ENCODE measurements at regions not wholly inside any gene's neighbourhood (a gene's known extent, or its start where the extent isn't known, plus 50 kb on each side); places are given as distances from the start of the nearest gene placed in this dataset.
"Not testable (repeated sequence)": the region's sequence is repeated elsewhere in the genome, so short reads cannot be mapped to it uniquely, and the experiment has no call there.

GRCh38 chr12:59294221-59294620 is 301.6 kb upstream of the SLC16A7 start:
- ChIA-PET CTCF (ENCODE audit: unreplicated experiment) (no interaction called here), POLR2A (interaction anchor here (0.5 to 0.6 kb wide), 2 partner anchors 63 to 834 kb away, joined by 3 to 4 read pairs; no protein-coding TSS in a partner anchor)
- Histone ChIP-seq H3K4me2 (ENCODE audit: low read length) (no peak overlapping the region), H3K27ac (ENCODE audit: low read depth, low read length, poor library complexity, severe bottlenecking) (no peak overlapping the region), H3K9me2 (ENCODE audit: insufficient read depth, low read length) (no peaks in the 10 kb centered on the region), H3K4me3 (ENCODE audit: low read depth, low read length, poor library complexity, severe bottlenecking) (no peak overlapping the region), H3K9me3 (ENCODE audit: low read length) (no peaks in the 10 kb centered on the region), H3K36me3 (ENCODE audit: insufficient read depth, low read length) (no peaks in the 10 kb centered on the region), H2AFZ (ENCODE audit: low read length) (no peak overlapping the region), H3K79me2 (ENCODE audit: insufficient read depth, low read depth, low read length) (no peaks in the 10 kb centered on the region), H3K4me1 (ENCODE audit: insufficient read depth, low read length, poor library complexity, severe bottlenecking) (no peaks in the 10 kb centered on the region), H4K20me1 (ENCODE audit: insufficient read depth, low read length) (no peaks in the 10 kb centered on the region)
- intact Hi-C loops (cut with micrococcal nuclease; ENCODE audit: unreplicated experiment): no loop called here
- DNase-seq (ENCODE audit: low spot score): no peak
- TF ChIP-seq EZH2phosphoT487 (IDR thresholded peaks at IDR 0.05; ENCODE audit: borderline replicate concordance, low read depth, low read length): no peak
- no peak for TF ChIP-seq CTCF (conservative IDR thresholded peaks at IDR 0.05; ENCODE audit: low read length)
- BruUV-seq (replicated peaks): no TSS peak

GRCh38 chr12:59282999-59283398 is 312.8 kb upstream of the SLC16A7 start:
- no peak for TF ChIP-seq CTCF (conservative IDR thresholded peaks at IDR 0.05; ENCODE audit: low read length)
- TF ChIP-seq EZH2phosphoT487 (IDR thresholded peaks at IDR 0.05; ENCODE audit: borderline replicate concordance, low read depth, low read length): no peak
- no peaks in the 10 kb centered on the region for H3K9me3 ChIP-seq (ENCODE audit: low read length)
- H3K9me2 ChIP-seq (ENCODE audit: insufficient read depth, low read length): no peaks in the 10 kb centered on the region
- no peak for DNase-seq (ENCODE audit: low spot score)
- no peaks in the 10 kb centered on the region for H3K36me3 ChIP-seq (ENCODE audit: insufficient read depth, low read length)
- no TSS peak for BruUV-seq (replicated peaks)
- CTCF ChIA-PET (ENCODE audit: unreplicated experiment): no interaction called here
- no peaks in the 10 kb centered on the region for H4K20me1 ChIP-seq (ENCODE audit: insufficient read depth, low read length)
- H3K4me2 ChIP-seq (ENCODE audit: low read length): no peak overlapping the region
- H3K4me1 ChIP-seq (ENCODE audit: insufficient read depth, low read length, poor library complexity, severe bottlenecking): no peaks in the 10 kb centered on the region
- H3K79me2 ChIP-seq (ENCODE audit: insufficient read depth, low read depth, low read length): no peaks in the 10 kb centered on the region
- no peak overlapping the region for H2AFZ ChIP-seq (ENCODE audit: low read length)
- intact Hi-C loops (cut with micrococcal nuclease; ENCODE audit: unreplicated experiment): no loop called here
- H3K27ac ChIP-seq (ENCODE audit: low read depth, low read length, poor library complexity, severe bottlenecking): no peak overlapping the region
- H3K4me3 ChIP-seq (ENCODE audit: low read depth, low read length, poor library complexity, severe bottlenecking): no peak overlapping the region
- POLR2A ChIA-PET: no interaction called here

GRCh38 chr12:59273561-59273960 is 322.3 kb upstream of the SLC16A7 start:
- intact Hi-C loops (cut with micrococcal nuclease; ENCODE audit: unreplicated experiment): not testable (repeated sequence)

More at GRCh38 chr12:59273561-59273960, 322.3 kb upstream of the SLC16A7 start:
- H2AFZ ChIP-seq (ENCODE audit: low read length); POLR2A ChIA-PET; H4K20me1 ChIP-seq (ENCODE audit: insufficient read depth, low read length); H3K4me1 ChIP-seq (ENCODE audit: insufficient read depth, low read length, poor library complexity, severe bottlenecking); H3K9me3 ChIP-seq (ENCODE audit: low read length); H3K79me2 ChIP-seq (ENCODE audit: insufficient read depth, low read depth, low read length); CTCF ChIA-PET (ENCODE audit: unreplicated experiment); H3K4me2 ChIP-seq (ENCODE audit: low read length); H3K9me2 ChIP-seq (ENCODE audit: insufficient read depth, low read length); H3K36me3 ChIP-seq (ENCODE audit: insufficient read depth, low read length); H3K4me3 ChIP-seq (ENCODE audit: low read depth, low read length, poor library complexity, severe bottlenecking); BruUV-seq (replicated peaks); H3K27ac ChIP-seq (ENCODE audit: low read depth, low read length, poor library complexity, severe bottlenecking); DNase-seq (ENCODE audit: low spot score): not testable (repeated sequence)
